ENCODE measurements at regions not wholly inside any gene's neighbourhood (a gene's known extent, or its start where the extent isn't known, plus 50 kb on each side); places are given as distances from the start of the nearest gene placed in this dataset.

DNA sequence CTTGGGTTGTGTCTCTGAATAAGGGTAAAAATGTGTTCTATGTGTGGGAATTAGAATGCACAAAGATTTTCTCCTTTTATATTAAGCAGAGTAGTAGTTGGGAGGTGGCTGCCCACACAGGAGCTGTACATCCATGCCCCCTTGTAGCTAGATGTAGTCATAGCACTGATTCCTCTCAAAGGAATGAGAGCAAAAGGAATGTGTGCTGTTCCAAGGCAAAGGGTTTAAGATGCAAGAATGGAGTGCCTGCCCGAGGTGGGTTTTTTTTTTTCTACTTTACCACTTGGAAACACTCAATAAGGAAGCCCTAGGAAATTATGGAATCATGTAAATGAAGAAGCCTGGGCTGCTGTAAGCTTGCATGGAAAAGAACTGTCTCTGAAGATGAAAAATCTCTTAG is 2183.2 kb upstream of the AGA start:
- TF ChIP-seq, protein P1, sequence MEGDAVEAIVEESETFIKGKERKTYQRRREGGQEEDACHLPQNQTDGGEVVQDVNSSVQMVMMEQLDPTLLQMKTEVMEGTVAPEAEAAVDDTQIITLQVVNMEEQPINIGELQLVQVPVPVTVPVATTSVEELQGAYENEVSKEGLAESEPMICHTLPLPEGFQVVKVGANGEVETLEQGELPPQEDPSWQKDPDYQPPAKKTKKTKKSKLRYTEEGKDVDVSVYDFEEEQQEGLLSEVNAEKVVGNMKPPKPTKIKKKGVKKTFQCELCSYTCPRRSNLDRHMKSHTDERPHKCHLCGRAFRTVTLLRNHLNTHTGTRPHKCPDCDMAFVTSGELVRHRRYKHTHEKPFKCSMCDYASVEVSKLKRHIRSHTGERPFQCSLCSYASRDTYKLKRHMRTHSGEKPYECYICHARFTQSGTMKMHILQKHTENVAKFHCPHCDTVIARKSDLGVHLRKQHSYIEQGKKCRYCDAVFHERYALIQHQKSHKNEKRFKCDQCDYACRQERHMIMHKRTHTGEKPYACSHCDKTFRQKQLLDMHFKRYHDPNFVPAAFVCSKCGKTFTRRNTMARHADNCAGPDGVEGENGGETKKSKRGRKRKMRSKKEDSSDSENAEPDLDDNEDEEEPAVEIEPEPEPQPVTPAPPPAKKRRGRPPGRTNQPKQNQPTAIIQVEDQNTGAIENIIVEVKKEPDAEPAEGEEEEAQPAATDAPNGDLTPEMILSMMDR (IDR thresholded peaks at IDR 0.05): no peak
- TF ChIP-seq POLR2A (IDR thresholded peaks at IDR 0.05): no peak
